HG03442 (cell line): ENCODE measurements at regions not wholly inside any gene's neighbourhood (a gene's known extent, or its start where the extent isn't known, plus 50 kb on each side); places are given as distances from the start of the nearest gene placed in this dataset.

Experiments used
- ATAC-seq: cut with Tn5 transposase; IDR thresholded peaks from one replicate; pipeline ENCODE4 v1.9.1; 2021; ENCODE audit warnings: mild to moderate bottlenecking, moderate library complexity; ENCODE audit not compliant: unreplicated experiment

GRCh38 chr12:62205346-62205745 lies 54.9 kb upstream of the USP15 start:
- no peak for ATAC-seq

- ATAC-seq: no peak
Observed at GRCh38 chr12:62207248-62207647, 53.0 kb upstream of the USP15 start.
